Middle frontal gyrus (tissue), 1 donor: ENCODE measurements at regions not wholly inside any gene's neighbourhood (a gene's known extent, or its start where the extent isn't known, plus 50 kb on each side); places are given as distances from the start of the nearest gene placed in this dataset.
"Not testable (repeated sequence)": the region's sequence is repeated elsewhere in the genome, so short reads cannot be mapped to it uniquely, and the experiment has no call there.

Experiments used
- DNase-seq: peaks from one replicate; pipeline ENCODE4 v3.0.0-alpha.2; 2015; ENCODE audit warnings: low spot score; ENCODE audit errors: extremely low spot score

DNA sequence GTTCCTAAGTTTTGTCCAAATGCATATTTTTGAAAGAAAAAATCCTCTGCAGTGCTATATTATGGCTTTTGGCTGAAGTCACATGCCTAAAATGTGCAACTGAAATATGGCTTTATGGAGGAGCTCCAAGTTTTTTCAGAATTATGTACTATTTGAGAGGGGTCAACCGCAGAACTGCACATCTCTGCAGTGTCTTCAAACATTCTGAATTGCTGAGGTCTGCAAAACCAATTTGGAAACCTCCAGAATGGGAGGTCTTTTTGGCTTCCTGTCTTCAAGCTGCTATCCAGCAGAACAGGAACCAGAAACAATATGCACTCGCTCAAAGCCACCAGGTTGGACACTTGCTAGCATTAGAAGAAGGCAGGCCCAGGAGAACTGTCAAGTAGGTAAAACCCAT, 376.0 kb upstream of the PAPPA start:
- DNase-seq, result no peak

DNA sequence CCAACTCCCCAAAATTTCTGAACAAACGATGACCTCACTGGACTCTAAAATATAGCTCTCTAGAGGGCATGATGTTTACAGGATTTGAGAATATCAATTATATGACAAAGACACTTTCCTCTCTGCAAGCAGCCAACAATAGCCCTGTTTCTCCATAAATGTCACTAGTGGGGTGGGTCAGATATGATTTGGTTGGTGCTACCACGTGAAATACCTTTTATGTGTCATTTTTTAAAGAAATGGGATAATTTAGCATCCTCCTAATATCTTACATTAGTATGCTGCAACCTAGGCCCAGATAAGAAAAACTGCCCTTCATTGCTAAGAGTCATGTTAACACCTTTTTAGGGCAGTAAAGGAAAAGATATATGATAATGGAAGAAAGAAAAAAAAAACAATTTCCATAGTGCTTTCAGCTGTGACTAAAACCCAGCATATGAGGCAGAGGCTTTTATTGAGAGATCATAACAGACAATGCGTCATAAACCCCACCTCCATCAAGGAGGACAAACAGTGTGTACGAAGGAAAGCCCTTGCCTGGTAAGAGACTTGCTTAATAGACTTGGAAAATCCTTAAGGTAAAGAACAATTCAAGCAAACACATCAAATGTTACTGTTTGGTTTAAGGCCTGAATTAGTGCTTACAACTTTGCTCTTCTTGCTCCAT, 372.4 kb upstream of the PAPPA start:
- no peak for DNase-seq

DNA sequence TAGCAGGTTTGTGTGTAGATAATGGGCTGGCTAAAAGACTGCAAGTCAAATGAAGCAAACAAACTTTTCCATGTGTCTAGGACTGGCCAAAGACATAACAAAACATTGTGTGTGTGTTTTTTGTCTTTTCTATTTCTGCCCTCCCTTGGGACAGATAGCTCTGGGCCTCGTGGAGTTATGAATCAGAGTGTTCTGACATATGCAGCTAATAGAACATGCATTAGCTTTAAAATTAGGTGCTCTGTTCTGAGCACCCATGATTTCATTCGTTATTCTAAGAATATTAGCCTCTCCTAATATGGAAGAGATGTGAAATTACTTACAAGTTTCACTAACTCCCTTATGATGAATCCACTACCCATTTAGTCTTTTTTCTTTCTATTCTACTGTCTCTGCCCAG, 367.3 kb upstream of the PAPPA start:
- DNase-seq, result no peak

DNA sequence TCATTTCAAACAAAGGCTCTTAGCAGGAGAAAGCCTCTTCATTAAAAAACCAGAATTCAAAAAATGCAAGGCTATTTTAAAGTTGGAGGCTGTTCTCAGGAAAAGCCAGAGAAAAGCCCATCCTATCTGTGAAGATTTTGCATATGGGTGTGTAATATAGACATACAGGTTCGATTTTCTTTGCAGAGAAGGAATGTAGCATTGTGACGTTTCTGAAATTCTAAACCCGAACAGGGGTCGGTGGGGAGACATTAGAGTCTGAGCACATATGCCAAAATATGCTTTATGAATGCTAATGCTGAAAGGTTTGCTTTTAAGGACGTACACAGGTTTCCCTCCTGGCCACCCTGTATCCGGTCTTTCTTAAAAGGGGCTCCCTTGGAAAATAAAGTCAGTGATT, 363.1 kb upstream of the PAPPA start:
- DNase-seq, result no peak

DNA sequence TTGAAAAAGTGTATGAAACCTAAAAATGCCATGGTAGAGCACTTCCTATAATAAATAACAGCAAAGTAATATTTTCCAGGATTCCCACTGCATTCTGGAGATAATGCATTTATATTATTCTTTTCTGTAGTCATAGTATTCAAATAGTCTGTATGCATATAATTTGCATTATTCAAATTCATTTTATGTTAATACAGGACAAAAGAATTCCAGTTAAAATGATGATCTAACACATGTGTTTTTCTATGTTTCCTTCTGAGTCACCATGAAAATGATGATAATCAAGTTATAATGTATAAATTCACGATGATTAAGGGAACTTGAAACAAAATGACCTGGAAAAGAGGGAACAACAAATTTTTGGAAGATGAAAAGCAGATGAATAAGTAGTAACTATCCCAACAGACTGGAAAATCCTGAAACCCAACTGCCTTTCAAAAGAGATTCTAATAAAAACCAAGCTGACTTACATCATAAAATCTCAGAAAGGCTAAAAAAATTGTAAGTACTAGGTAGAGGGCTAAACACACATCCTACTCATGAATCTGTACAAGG, 358.6 kb upstream of the PAPPA start:
- no peak for DNase-seq

DNA sequence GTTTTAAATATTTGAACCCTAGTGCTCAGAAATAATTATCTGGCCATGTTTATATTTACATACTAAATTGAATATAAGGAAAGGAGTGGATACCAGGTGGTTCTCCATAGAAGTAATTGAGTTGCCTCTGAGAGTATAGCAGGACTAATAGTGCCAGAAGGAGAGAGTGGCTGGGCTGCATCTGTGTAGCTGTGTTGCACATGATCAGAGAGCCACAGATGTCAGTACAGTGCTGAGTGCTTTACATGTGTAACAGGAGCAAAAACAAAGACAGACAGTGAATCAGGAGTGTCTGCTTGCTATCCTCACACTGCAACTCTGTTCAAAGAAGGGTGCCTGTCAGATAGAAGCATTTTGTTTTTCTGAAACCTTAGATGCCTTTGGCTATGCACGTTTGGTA, 353.9 kb upstream of the PAPPA start:
- no peak for DNase-seq

DNA sequence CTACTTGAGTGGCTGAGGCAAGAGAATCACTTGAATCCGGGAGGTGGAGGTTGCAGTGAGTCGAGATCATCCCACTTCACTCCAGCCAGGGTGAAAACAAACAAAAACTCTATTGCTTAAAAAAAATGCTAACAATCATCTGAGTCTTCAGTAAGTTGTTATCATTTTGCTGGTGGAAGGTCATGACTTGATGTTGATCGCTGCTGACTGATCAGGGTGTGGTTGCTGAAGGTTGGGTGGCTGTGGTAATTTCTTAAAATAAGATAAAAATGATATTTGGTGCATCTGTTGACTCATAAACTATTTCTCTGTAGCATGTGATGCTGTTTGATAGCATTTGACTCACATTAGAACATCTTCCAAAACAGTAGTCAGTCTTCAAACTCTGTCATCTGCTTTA, 349.4 kb upstream of the PAPPA start:
- DNase-seq, result no peak

DNA sequence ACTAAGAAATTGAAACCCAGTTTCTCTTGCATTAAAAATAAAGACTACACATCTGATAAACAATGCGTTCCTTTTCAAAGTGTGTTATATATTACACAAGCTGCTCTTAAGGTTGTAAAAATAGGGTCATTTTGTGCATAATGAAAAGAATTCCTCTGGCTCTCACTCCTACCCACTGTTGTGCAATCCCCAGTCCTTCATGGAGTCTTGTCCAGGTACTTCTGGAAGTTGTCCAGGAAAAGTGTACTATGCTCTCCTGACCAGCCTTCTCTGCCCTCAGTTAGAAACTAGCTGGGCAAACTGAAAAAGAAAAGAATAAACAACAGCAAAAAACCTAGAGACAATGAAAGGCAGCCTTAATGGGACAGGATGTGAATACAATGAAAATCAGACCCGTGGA, 345.5 kb upstream of the PAPPA start:
- DNase-seq, result no peak

DNA sequence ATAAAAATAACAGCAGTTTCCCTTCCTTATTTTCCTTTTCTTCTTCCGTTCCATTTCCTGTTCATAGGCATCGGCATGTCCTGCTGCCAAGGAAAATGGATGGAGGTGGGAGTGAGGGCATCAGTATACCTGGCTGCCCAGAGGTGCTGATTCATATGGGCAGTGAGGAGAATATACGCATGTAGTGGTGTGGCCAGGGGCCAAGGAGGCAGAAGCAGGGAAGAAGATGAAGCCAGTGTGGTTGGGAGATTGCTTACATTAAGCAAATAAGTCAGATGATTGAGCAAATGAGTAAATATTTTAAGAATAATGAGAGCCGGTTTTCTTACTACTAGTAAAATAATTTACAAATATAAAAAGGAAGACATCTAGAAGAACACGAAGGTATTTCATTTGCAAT, 344.9 kb upstream of the PAPPA start:
- DNase-seq, result no peak

DNA sequence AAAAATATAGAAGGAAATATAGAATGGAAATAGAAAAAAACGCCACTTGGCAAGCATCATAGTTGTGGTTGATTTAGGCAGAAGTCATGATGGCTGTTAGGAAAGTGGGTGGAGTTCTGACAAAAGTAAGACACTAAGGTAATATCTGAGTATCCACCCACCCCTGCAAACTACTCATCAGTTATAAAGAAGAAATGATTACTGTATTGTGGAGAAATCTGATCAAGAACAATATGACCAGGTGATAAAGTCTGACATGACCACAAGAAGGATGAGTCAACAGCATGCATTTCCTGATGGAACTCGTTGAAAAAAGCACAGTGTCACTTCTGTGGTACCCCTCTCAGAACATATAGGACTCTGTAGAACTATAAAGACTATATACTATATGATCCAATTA, 343.4 kb upstream of the PAPPA start:
- no peak for DNase-seq

DNA sequence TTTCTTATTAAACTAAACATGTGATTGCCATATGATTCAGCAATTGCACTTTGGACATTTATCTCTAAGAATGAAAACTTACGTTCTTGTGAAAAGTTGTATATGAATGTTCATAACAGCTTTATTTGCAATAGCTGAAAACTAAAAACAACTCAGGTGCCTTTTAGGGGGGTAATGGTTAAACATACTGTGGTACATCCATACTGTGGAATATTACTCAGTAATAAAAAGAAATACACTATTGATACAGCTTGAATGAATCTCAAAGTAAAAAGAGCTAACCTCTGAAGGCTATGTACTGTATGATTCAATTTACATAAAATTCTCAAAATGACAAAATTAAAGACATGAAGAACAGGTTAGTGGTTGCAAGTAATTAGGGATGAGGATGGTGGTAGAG, 339.5 kb upstream of the PAPPA start:
- no peak for DNase-seq

DNA sequence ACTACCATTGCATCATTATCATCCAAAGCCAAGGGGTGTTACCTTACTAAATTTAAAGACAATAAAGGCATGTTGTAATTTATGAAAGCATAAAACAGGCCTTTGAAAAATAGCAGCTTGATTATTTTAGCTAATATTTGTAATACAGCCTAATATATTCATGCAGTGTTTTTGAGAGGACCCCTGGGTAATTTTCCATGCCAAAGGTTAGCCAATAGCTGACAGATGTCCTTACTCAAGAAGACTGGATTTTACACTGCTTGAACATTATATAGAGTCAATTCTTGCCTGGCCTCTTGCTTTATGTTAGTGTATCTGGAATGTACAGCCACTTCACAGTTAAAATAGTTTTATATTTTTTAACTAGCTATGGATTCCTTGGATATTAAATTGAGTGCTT, 337.8 kb upstream of the PAPPA start:
- no peak for DNase-seq

DNA sequence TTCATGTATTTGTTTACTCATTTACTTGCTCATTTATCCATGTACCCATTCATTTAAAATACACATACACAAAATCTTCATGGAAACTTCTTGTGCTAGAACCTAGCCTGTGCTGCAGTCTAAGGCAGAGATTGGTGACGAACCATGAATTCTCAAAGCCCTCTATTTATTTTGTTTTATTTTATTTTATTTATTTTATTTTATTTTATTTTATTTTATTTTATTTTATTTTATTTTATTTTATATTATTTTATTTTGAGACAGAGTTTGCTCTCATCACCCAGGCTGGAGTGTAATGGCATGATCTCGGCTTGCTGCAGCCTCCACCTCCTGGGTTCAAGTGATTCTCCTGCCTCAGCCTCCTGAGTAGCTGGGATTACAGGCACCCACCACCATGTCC, 334.9 kb upstream of the PAPPA start:
- DNase-seq, result not testable (repeated sequence)

DNA sequence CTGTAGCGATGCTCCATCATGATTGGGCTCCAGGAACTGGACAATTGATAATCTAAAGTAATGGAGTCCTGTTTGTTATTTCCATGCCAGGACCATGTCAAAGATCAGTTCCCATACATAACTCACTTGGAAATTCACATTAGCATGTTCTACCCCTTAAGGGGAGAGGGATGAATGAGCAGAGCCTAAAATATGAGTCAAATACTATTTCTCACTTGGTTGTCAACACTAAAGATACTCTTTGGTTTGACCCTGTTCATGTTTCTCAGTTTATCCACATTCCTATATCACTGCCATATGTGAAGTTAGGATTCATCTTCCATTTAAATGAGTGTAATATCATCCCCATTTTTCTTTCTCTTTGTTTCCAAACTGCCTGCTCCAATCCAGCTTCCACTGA, 321.6 kb upstream of the PAPPA start:
- no peak for DNase-seq

DNA sequence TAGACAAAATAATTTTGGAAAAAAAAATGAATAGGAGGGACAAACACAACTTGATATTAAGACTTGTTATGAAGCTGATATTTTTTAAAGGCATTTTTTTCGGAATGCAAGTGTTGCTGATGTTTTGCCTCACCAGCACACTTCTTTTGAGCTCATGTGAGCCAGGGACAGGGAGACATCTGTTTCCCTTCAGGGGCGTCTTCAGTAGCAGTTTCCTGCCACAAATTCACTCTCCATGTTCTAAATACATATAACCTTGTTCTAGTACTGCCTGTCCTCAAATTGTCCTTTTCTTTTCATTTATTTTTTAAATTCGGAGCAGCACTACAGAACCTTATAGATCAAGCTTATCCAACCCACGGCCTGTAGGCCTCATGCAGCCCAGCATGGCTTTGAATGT, 316.0 kb upstream of the PAPPA start:
- DNase-seq, result no peak

DNA sequence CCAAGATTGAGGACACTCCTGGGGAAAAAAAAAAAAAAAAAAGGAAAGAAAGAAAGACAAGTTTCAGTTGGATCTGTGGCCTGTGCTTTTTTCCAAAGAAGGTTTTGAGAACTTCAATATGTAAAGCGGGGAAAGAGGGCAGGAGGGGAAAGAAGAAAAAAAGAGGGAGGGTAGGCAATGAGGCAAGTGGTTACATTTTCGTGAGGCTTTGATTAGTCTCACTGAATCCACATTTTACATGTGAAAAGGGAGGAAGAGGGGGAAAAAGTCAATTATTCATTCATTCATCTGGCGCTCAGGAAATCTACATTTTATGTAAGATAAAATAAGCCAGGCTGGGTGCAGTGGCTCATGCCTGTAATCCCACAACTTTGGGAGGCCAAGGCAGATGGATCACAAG, 315.2 kb upstream of the PAPPA start:
- no peak for DNase-seq

DNA sequence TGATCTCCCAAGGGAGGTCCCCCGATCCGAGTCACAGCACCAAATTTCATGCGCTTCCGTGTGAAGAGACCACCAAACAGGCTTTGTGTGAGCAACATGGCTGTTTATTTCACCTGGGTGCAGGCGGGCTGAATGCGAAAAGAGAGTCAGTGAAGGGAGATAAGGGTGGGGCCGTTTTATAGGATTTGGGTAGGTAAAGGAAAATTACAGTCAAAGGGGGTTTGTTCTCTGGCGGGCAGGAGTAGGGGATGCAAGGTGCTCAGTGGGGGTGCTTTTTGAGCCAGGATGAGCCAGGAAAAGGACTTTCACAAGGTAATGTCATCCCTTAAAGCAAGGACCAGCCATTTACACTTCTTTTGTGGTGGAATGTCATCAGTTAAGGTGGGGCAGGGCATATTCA, 309.2 kb upstream of the PAPPA start:
- DNase-seq, result not testable (repeated sequence)

DNA sequence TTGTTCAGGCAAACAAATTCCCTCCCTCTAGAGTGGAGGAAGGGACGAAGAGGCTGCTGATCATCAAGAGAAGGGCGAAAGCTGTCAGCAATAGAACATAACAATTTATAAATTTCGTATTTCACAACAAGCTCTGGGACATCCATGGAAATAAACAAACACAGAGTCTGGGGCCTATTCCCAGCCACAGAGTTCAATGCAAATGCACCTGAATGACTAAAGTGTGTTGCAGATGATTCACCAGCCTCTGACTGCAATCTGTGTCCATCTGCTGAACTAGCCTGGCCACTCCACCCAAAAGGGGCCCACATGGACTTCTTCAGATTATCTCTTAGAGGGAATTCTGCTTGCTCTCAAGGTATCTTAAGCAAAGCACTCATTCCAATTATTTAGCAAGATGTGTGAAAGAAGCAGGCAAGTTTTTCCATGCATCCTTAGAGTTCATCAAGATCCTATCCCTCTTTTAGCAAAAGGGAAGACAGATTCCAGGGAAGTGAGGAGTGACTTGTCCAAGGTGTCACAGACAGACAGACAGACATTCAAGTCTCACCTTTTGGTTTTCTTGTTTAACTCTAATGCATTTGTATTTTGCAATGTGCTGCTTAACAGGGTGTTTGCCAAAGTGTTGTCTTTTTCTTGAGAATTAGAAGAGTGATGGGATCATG, 307.8 kb upstream of the PAPPA start:
- DNase-seq, result no peak

DNA sequence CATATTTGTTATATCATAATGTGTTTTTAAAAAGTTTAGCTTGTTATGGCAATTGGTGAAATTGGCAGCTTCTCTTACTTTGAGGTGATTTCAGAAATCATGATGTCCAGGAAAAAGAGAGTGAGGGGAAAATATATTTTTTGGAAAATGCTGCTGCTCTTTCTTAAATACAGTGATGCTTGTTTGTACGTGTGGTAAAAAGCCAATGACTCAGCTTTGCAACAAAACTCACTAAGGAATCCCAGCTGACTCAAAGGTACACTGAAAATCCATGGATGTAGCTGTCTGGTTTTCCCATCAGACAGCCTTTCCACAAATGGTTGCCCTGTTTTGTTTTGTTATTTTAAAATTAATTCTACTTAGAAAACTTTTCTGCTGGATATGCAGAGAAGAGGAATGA, 306.4 kb upstream of the PAPPA start:
- DNase-seq, result no peak

DNA sequence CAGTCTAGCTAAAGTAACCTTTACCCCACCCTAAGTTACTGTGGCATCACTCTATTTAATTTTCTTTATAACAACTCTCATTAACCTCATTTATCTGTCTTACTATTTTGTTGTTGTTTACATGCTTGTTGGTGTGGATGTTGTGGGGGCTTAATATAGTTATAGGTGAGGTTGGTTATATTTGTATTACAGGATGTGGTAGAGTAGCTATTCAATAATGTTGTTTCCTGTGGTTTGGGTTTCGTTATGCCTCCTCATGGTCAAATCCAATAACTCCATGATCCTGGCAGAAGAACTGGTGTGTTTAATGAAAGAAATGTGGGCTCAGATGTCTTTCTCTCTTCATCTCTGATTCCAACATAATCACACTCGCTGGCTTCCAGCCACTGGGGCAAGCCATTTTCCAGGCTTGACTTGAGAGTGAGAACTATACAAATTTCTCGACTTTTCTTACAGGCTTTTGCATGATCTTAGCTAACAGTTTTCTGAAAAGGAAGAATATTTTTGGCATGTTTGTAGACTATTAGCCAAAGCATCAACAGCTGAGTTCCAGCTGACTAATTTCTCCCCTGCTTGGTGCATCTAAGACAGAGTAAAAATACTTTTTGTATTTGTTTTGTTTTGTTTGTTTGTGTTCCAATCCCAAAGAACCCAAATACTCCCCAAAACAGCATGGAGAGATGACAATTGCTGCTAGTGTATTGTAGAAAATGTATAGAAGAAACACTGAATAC, 303.7 kb upstream of the PAPPA start:
- DNase-seq, result no peak

DNA sequence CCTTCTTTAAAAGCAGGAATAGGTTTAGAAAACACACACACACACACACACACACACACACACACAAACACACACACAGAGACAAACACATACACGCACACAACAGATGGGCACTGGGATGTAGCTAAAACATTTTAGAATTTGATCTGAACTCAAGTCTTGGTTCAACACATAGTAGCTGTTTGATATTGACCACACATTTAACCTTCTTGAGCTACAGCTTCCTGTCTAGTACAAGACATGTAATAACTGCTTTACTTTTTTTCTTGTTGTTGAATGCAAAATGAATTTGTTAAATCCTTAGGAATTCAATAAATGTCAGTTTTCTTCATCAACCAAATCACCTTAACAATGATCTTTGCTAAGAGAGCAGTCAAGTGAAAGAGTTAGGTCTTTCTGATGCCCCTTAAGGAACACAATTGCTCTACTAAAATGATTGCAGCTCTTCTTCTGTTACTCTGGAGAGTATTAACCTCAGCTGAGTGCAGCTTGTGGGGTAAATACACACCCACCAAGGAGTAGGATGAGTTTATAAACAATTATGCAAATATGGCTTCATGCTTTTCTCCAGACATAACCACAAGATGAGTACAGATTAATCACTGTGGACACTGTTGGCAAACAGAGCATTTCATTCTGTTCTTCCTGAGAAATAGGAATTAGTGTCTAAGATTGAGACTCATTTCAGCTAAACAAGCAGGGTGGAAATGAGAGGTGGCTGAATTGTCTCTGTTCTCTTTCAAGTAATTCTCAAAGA, 302.9 kb upstream of the PAPPA start:
- no peak for DNase-seq
